ENCODE measurements at regions not wholly inside any gene's neighbourhood (a gene's known extent, or its start where the extent isn't known, plus 50 kb on each side); places are given as distances from the start of the nearest gene placed in this dataset.

- no peak for TF ChIP-seq CTCF (IDR thresholded peaks at IDR 0.05)
- TF ChIP-seq ZFX (IDR thresholded peaks at IDR 0.05; ENCODE audit: borderline replicate concordance): no peak
These were observed 75.7 kb upstream of the PDE1C start for GRCh38 chr7:32145911-32146310.

Data from 22Rv1 (cell line).